ENCODE measurements at regions not wholly inside any gene's neighbourhood (a gene's known extent, or its start where the extent isn't known, plus 50 kb on each side); places are given as distances from the start of the nearest gene placed in this dataset.

- TF ChIP-seq CTCF (conservative IDR thresholded peaks at IDR 0.05) (0 out of 2 replicates have a peak, but pooled peaks have one; percentile 0), ZFX (IDR thresholded peaks at IDR 0.05) (no peak)
- H3K27ac ChIP-seq, result no peak overlapping the region
Measured at GRCh38 chr14:65854215-65854614, 441.7 kb downstream of the FUT8 start.

GRCh38 chr14:65860956-65861611 lies 448.6 kb downstream of the FUT8 start:
- no peak overlapping the region for H3K27ac ChIP-seq
- TF ChIP-seq ZFX (IDR thresholded peaks at IDR 0.05) (no peak), CTCF (conservative IDR thresholded peaks at IDR 0.05) (no peak)

- TF ChIP-seq ZFX (IDR thresholded peaks at IDR 0.05), result no peak
- TF ChIP-seq CTCF (conservative IDR thresholded peaks at IDR 0.05), result no peak
- H3K27ac ChIP-seq, result no peak overlapping the region
Measured at GRCh38 chr14:65864549-65864948, 452.0 kb downstream of the FUT8 start.

GRCh38 chr14:65864984-65865383 lies 452.5 kb downstream of the FUT8 start:
- no peak overlapping the region for H3K27ac ChIP-seq
- TF ChIP-seq ZFX (IDR thresholded peaks at IDR 0.05) (no peak), CTCF (conservative IDR thresholded peaks at IDR 0.05) (no peak)

GRCh38 chr14:65866448-65866847 lies 453.9 kb downstream of the FUT8 start:
- TF ChIP-seq ZFX (IDR thresholded peaks at IDR 0.05) (no peak), CTCF (conservative IDR thresholded peaks at IDR 0.05) (no peak)
- no peak overlapping the region for H3K27ac ChIP-seq

- TF ChIP-seq CTCF (conservative IDR thresholded peaks at IDR 0.05), result no peak
- no peak for TF ChIP-seq ZFX (IDR thresholded peaks at IDR 0.05)
- H3K27ac ChIP-seq, result no peak overlapping the region
Measured at GRCh38 chr14:65866886-65867285, 454.4 kb downstream of the FUT8 start.

- TF ChIP-seq ZFX (IDR thresholded peaks at IDR 0.05) (no peak), CTCF (conservative IDR thresholded peaks at IDR 0.05) (no peak)
- no peak overlapping the region for H3K27ac ChIP-seq
Measured at GRCh38 chr14:65867333-65867732, 454.8 kb downstream of the FUT8 start.
